ENCODE measurements at regions not wholly inside any gene's neighbourhood (a gene's known extent, or its start where the extent isn't known, plus 50 kb on each side); places are given as distances from the start of the nearest gene placed in this dataset.
"Not testable (repeated sequence)": the region's sequence is repeated elsewhere in the genome, so short reads cannot be mapped to it uniquely, and the experiment has no call there.

DNA sequence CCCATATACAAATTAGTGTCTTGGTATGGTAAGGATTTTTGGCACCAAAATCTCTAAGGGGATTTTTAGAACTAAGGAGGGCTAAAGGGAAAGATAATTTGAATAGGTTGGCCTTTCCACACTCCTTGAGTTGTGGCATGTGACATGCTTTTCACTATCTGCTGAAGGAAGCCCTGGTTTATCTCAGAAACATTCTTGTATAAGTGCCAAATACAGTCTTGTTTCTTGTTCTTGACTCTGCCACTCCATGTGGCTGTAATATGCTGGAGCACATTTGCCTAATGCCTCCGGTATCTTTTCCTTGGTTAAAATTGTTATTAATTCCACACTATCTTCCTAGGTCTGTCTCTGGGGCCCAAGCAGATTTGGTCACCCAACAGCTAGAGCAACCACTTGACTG lies 457.0 kb downstream of the USP25 start:
- DNase-seq: peak; percentile 31

DNA sequence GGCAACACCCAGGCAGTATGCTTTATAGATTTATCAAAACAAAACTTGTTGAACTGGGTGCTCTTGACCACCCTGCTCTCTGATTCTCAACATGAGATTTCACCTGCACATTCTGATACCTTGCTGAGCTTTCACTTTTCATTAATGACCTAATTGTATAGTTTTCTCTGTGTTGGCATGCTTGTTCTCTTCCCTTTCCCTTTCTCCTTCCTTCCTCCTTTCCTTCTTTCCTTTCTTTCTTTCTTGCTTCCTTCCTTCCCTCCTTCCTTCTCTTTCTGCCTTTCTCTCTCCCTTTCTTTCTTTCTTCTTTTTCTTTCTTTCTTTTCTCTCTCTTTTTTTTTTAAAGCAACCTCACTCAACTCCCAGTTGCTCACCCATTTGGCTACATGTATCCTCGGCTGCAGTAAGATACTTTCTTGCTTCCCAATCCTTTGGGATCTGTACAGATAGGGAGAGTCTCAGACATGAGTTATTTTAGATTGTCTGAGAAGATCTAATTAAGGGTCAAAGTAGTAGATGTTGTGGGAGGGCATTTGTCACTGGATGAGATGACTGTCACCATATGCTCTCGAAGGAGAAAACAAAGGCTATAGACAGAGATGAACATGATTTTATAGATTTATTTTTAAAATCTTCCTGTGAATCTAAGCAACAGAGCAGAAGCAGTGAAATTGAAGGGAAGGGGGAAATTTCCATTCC lies 458.0 kb downstream of the USP25 start:
- no peak for DNase-seq

DNA sequence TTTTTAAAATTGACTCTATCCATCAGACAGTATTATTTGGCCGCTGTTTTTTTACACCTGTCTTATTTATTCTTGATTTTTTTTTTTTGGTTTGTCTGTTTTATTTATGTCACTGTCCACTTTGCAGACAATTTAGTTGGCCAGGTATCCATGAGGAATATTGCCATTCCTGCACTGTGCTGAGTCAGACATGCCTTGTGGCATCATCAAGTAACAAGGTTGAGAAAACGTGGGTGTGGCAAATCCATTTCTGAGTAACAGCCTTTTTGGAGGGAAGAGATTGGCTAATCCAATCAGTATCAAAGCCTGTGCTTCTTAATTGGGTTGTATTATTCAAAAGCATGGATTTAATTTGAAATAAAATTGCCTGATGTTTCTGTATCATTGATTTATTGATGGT lies 463.1 kb downstream of the USP25 start:
- DNase-seq: no peak

DNA sequence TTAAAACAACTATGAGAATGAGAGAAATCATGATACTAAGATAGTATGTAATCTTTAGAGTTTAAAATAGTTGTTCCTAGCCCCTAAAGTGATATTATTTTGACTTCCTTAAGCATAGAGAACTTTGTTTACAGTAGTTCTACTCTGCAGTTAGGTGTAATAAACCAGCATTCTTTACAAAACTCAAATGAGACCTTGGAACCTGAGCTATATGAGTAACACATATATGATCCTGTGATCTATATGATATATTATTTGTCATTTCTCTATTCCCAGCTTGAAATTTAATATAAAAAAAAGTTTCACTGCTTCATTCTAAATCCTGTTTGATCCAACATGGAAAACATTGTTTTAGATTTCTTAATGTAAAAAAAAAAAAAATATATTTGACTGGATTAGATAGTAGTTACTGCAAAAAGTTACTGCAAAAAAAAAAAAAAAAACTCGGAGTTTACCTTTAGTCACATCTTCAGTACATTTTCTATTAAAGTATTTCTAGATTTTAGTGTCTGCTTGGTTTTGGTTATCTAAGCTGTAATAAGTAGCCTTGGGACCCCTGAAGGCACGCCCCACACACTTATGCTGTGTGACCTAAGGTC lies 463.8 kb downstream of the USP25 start:
- DNase-seq: no peak

- DNase-seq: peak; percentile 87
Observed at GRCh38 chr21:16194095-16194787, 464.5 kb downstream of the USP25 start.

- DNase-seq: peak; percentile 42
Observed at GRCh38 chr21:16194788-16195537, 465.2 kb downstream of the USP25 start.

DNA sequence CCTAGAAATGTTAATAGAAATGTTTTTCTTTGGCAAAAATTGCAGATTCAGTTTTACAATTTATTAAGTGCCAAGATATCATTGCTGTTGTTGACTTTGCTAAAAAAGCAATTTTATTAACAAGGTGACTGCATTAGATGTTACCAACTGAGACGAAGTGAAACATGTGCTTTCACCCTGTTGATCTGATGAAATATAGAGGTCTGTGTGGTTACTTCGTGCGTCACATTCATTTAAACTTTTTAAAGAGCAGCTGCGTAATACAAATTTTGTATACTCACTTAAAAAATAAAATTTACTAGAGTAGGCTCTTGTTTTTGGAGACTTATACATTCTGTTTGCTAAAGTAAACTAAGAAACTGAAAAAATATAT lies 465.7 kb downstream of the USP25 start:
- DNase-seq: peak; percentile 72

- no peak for DNase-seq
Observed at GRCh38 chr21:16196001-16196400, 466.2 kb downstream of the USP25 start.

- DNase-seq: no peak
Observed at GRCh38 chr21:16198546-16198945, 468.8 kb downstream of the USP25 start.

DNA sequence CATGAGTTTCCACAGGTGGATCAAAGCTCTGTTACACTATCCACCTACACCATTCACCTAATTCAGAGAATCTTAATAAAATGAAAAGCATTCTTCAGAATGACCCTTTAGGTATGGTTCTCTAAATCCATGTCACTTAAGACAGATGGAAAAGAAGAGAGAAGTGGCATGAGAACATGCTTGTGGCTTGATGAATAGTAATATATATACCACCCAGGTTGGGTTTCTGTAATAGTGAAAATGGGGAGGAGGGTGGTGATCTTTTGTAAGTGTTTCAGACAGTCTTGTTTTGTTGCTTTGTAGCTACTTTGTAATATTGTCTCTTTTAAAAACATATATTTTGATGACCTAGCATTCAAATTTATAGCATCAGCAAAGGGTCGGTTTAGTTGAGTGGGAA lies 469.8 kb downstream of the USP25 start:
- DNase-seq: no peak

DNA sequence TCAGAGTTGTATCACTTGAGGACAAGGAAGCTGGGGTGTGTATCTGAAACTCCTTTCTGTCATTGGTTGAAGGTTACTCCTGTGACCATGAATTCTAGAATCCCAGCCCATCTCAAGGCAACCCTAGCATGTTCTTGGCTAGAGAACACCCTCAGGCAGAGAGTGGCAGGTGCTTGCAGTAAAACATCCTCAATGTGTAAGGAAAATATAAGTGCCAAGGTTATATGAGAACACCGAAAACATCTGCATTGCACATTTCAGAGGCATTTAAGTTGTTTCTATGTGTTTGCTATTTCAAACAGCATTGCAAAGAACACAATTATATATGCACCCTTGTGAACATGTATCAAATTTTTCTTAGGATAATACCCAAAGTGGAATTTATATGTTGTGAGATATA lies 471.9 kb downstream of the USP25 start:
- no peak for DNase-seq

DNA sequence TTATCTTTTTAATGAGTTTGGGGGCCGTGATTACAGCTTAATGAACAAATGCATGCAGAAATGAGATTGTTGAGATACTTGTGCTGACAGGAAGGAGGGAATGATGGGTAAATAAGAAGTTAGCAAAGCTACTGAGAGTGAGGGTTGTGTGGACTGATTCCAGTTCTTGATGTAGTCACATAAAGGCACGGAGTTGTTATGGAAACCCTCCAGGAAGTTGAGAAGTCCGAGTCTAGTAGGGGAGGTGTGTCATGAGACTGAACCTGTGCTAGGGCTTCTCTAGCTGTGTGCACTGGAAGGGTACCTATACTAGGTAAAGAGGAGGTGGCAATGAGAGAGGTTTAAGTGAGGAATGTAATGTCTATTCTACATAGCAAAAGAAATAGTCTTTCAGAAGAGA lies 475.7 kb downstream of the USP25 start:
- DNase-seq: no peak

- DNase-seq: no peak
Observed at GRCh38 chr21:16211339-16212303, 481.8 kb downstream of the USP25 start.

DNA sequence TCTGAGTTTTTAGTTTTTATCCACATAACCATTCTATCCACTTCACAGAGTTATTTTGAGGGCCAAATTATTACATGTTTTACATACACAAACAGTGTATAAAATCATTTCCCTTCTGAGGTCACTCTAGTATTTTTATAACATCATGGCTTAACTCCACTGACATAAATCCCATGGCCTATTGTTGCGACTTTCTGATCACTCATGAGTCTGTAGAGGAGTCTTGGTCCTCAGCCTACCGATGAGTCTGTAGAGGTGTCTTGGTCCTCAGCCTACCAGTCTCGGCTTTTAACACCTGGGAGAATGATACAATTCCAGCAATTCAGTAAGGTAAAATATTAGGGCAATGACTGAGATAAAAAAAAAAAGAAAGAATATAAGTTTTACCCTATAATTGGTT lies 483.7 kb downstream of the USP25 start:
- no peak for DNase-seq

DNA sequence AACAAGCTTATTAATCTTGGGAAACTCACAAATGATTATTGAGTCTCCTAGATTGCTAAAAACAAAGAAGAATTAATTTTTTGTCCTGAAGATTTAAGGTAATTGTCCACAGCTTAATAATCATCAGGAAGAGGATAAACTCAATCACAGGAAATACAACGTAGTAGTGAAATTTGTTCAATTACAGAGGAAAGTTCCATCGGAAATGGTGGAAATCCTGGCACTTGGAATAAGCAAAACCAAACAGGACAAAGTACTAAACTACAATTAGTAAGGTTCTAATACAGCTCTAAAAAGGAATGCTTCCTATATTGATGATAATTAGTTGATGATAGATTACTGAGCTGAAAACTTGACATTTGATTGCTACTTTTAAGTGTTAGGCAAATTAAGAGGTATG lies 485.4 kb downstream of the USP25 start:
- no peak for DNase-seq

- DNase-seq: no peak
Observed at GRCh38 chr21:16215663-16216183, 485.9 kb downstream of the USP25 start.

GRCh38 chr21:16216288-16216962 lies 486.6 kb downstream of the USP25 start:
- DNase-seq: no peak

GRCh38 chr21:16218682-16219343 lies 489.0 kb downstream of the USP25 start:
- DNase-seq: no peak

GRCh38 chr21:16224756-16225155 lies 495.0 kb downstream of the USP25 start:
- not testable (repeated sequence) for DNase-seq

GRCh38 chr21:16239659-16240265 lies 510.0 kb downstream of the USP25 start:
- DNase-seq: no peak
